ENCODE measurements at regions not wholly inside any gene's neighbourhood (a gene's known extent, or its start where the extent isn't known, plus 50 kb on each side); places are given as distances from the start of the nearest gene placed in this dataset.

- no peak for TF ChIP-seq CTCF (IDR thresholded peaks at IDR 0.05)
- TF ChIP-seq POLR2A (IDR thresholded peaks at IDR 0.05), result no peak
- TF ChIP-seq POLR2AphosphoS5 (IDR thresholded peaks at IDR 0.05; ENCODE audit: insufficient read depth in 1 of 2, low read depth in 1 of 2), result no peak
- no peak for DNase-seq (ENCODE audit: extremely low spot score in 2 of 2)
- Histone ChIP-seq H3K36me3 (no peaks in the 10 kb centered on the region), H3K27ac (peak overlapping the region; percentile 83), H3K27me3 (no peaks in the 10 kb centered on the region), H3K4me1 (peaks cover 46% of the 10 kb centered on the region), H3K9me3 (no peaks in the 10 kb centered on the region), H3K4me3 (no peak overlapping the region)
- intact Hi-C loops (cut with DNase I), result loop anchor here (10.0 kb wide), 1 partner anchor 52 kb away; no protein-coding TSS in a partner anchor
Observed at GRCh38 chr12:92502417-92503028, 200.3 kb upstream of the PLEKHG7 start.

GRCh38 chr12:92496790-92497189, 206.0 kb upstream of the PLEKHG7 start:
- H3K36me3 ChIP-seq, result no peaks in the 10 kb centered on the region
- TF ChIP-seq CTCF (IDR thresholded peaks at IDR 0.05), result no peak
- TF ChIP-seq POLR2A (IDR thresholded peaks at IDR 0.05), result no peak
- no peak for TF ChIP-seq POLR2AphosphoS5 (IDR thresholded peaks at IDR 0.05; ENCODE audit: insufficient read depth in 1 of 2, low read depth in 1 of 2)
- H3K27ac ChIP-seq, result no peak overlapping the region
- no peaks in the 10 kb centered on the region for H3K4me1 ChIP-seq
- intact Hi-C loops (cut with DNase I), result no loop called here
- H3K4me3 ChIP-seq, result no peak overlapping the region
- no peaks in the 10 kb centered on the region for H3K9me3 ChIP-seq
- no peaks in the 10 kb centered on the region for H3K27me3 ChIP-seq
- no peak for DNase-seq (ENCODE audit: extremely low spot score in 2 of 2)

DNA sequence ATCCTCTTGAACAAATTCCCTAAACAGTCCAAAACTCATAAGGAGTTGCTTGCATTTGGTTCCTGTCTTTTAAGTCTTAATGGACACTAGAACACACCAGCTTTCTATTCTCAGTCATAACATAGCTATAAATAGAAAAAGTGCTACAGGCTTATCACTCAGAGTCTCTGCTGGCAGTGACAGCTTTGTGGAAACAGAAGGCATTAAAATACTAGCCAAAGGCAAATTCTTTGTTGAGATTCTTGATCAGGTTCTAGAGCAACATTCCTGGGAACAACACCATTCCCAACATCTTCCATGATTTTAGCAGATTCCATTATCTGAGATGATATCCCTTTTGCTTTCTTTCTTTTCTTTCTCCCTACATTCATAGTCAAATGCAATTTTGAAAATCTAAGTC, 207.7 kb upstream of the PLEKHG7 start:
- no peaks in the 10 kb centered on the region for H3K27me3 ChIP-seq
- no peaks in the 10 kb centered on the region for H3K4me1 ChIP-seq
- no peaks in the 10 kb centered on the region for H3K9me3 ChIP-seq
- TF ChIP-seq POLR2A (IDR thresholded peaks at IDR 0.05), result no peak
- TF ChIP-seq CTCF (IDR thresholded peaks at IDR 0.05), result no peak
- TF ChIP-seq POLR2AphosphoS5 (IDR thresholded peaks at IDR 0.05; ENCODE audit: insufficient read depth in 1 of 2, low read depth in 1 of 2), result no peak
- DNase-seq (ENCODE audit: extremely low spot score in 2 of 2), result no peak
- no peaks in the 10 kb centered on the region for H3K36me3 ChIP-seq
- H3K27ac ChIP-seq, result no peak overlapping the region
- H3K4me3 ChIP-seq, result no peak overlapping the region
- intact Hi-C loops (cut with DNase I), result no loop called here

DNA sequence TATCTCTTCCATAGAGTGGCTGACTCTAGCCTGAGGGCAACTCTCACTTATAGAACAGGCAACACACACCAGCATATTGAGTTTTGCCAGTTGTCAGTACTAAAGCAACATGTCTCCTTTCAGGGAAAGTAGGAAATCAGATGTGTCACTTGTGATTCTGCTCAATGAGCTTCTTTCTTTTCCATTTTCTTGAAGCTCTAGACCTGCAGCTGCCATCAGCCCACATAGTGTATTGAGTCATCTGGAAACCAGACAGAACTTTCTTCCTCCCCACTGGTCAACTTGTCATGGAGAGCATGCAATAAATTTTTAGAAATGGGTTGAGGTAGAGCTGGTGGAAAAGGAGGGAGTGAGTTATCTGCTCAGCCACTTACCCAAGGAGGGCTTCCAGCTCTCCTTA, 209.0 kb upstream of the PLEKHG7 start:
- intact Hi-C loops (cut with DNase I), result no loop called here
- no peaks in the 10 kb centered on the region for H3K27me3 ChIP-seq
- TF ChIP-seq POLR2AphosphoS5 (IDR thresholded peaks at IDR 0.05; ENCODE audit: insufficient read depth in 1 of 2, low read depth in 1 of 2) (no peak), POLR2A (IDR thresholded peaks at IDR 0.05) (no peak), CTCF (IDR thresholded peaks at IDR 0.05) (no peak)
- H3K9me3 ChIP-seq, result no peaks in the 10 kb centered on the region
- H3K36me3 ChIP-seq, result no peaks in the 10 kb centered on the region
- no peak for DNase-seq (ENCODE audit: extremely low spot score in 2 of 2)
- H3K27ac ChIP-seq, result no peak overlapping the region
- no peaks in the 10 kb centered on the region for H3K4me1 ChIP-seq
- no peak overlapping the region for H3K4me3 ChIP-seq

DNA sequence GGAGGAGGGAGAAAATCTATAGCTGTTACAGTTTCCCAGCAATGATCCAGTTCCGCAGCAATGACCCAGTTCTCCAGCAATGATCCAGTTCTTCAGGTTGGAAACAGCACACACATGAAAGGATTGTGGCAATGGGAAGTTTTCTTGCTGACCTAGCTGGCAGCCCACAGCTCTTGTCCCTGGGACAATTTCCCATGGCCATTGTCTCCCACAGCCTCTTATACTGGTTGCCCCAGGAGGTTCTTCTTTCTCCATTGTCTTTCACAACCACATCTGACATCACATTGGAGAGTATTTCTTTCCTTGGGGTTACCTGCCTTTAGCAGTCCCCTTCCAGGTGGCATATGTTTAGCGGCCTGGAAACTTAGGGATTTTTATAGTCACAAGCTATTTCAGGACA, 209.8 kb upstream of the PLEKHG7 start:
- no peak overlapping the region for H3K4me3 ChIP-seq
- no peak for TF ChIP-seq POLR2AphosphoS5 (IDR thresholded peaks at IDR 0.05; ENCODE audit: insufficient read depth in 1 of 2, low read depth in 1 of 2)
- TF ChIP-seq POLR2A (IDR thresholded peaks at IDR 0.05), result no peak
- TF ChIP-seq CTCF (IDR thresholded peaks at IDR 0.05), result no peak
- H3K36me3 ChIP-seq, result no peaks in the 10 kb centered on the region
- H3K4me1 ChIP-seq, result no peaks in the 10 kb centered on the region
- no peak overlapping the region for H3K27ac ChIP-seq
- no peaks in the 10 kb centered on the region for H3K27me3 ChIP-seq
- intact Hi-C loops (cut with DNase I), result no loop called here
- DNase-seq (ENCODE audit: extremely low spot score in 2 of 2), result no peak
- no peaks in the 10 kb centered on the region for H3K9me3 ChIP-seq
